H9 (cell line): ENCODE measurements at regions not wholly inside any gene's neighbourhood (a gene's known extent, or its start where the extent isn't known, plus 50 kb on each side); places are given as distances from the start of the nearest gene placed in this dataset.

Experiments used
- DNase-seq: peaks from one replicate; pipeline ENCODE4 v3.0.0-alpha.2; 2017
- H2AFZ ChIP-seq: one replicate; pipeline ENCODE4 v1.6.1; 2013; ENCODE audit warnings: mild to moderate bottlenecking, low read length, control low read depth, moderate library complexity
- H2AK5ac ChIP-seq: 2 replicates; pipeline ENCODE4 v1.6.1; 2013; ENCODE audit warnings: low read length, control low read depth, mixed read lengths; ENCODE audit not compliant: insufficient read length
- H2BK120ac ChIP-seq: one replicate; pipeline ENCODE4 v1.6.1; 2013; ENCODE audit warnings: low read depth, mild to moderate bottlenecking, low read length, control low read depth, inconsistent platforms; ENCODE audit not compliant: poor library complexity, severe bottlenecking
- H2BK12ac ChIP-seq: 2 replicates; pipeline ENCODE4 v1.6.1; 2013; ENCODE audit warnings: low read length, control low read depth, mixed read lengths, low read depth; ENCODE audit not compliant: insufficient read length
- H2BK15ac ChIP-seq: 2 replicates; pipeline ENCODE4 v1.6.1; 2013; ENCODE audit warnings: low read depth, low read length, control low read depth
- H2BK20ac ChIP-seq: one replicate; pipeline ENCODE4 v1.6.1; 2013; ENCODE audit warnings: low read depth, mild to moderate bottlenecking, low read length, control low read depth, inconsistent platforms; ENCODE audit not compliant: poor library complexity, severe bottlenecking
- H2BK5ac ChIP-seq: 2 replicates; pipeline ENCODE4 v1.6.1; 2013; ENCODE audit warnings: low read length, control low read depth, mixed read lengths; ENCODE audit not compliant: insufficient read length
- H3K14ac ChIP-seq: 2 replicates; pipeline ENCODE4 v1.6.1; 2013; ENCODE audit warnings: low read length, control low read depth; ENCODE audit not compliant: insufficient read depth
- H3K18ac ChIP-seq: 2 replicates; pipeline ENCODE4 v1.6.1; 2013; ENCODE audit warnings: low read depth, mild to moderate bottlenecking, mixed read lengths, low read length, control low read depth; ENCODE audit not compliant: insufficient read length
- H3K23ac ChIP-seq: 2 replicates; pipeline ENCODE4 v1.6.1; 2013; ENCODE audit warnings: low read length, control low read depth, mixed read lengths, low read depth; ENCODE audit not compliant: insufficient read length
- H3K23me2 ChIP-seq: 2 replicates; pipeline ENCODE4 v1.6.1; 2013; ENCODE audit warnings: low read depth, mild to moderate bottlenecking, mixed read lengths, low read length, control low read depth; ENCODE audit not compliant: insufficient read length, poor library complexity, severe bottlenecking
- H3K27ac ChIP-seq: 2 replicates; pipeline ENCODE4 v1.5.1; 2013; ENCODE audit warnings: low read length, control low read depth, mixed read lengths, low read depth; ENCODE audit not compliant: insufficient read length
- H3K27me3 ChIP-seq: 2 replicates; pipeline ENCODE4 v1.6.1; 2013; ENCODE audit warnings: low read length, control low read depth, inconsistent platforms; ENCODE audit not compliant: insufficient read depth
- H3K4ac ChIP-seq: 2 replicates; pipeline ENCODE4 v1.6.1; 2013; ENCODE audit warnings: low read depth, mild to moderate bottlenecking, control low read depth, inconsistent platforms, low read length, moderate library complexity
- H3K4me1 ChIP-seq: 2 replicates; pipeline ENCODE4 v1.6.1; 2013; ENCODE audit warnings: low read length, control low read depth, inconsistent platforms; ENCODE audit not compliant: insufficient read depth
- H3K4me2 ChIP-seq: 2 replicates; pipeline ENCODE4 v1.6.1; 2013; ENCODE audit warnings: low read length, control low read depth, mixed read lengths; ENCODE audit not compliant: insufficient read length, insufficient read depth
- H3K56ac ChIP-seq: 2 replicates; pipeline ENCODE4 v1.6.1; 2013; ENCODE audit warnings: low read depth, mild to moderate bottlenecking, mixed read lengths, low read length, control low read depth; ENCODE audit not compliant: insufficient read length
- H3K79me1 ChIP-seq: 2 replicates; pipeline ENCODE4 v1.6.1; 2013; ENCODE audit warnings: low read depth, mild to moderate bottlenecking, moderate library complexity, low read length, control low read depth, inconsistent platforms; ENCODE audit not compliant: insufficient read depth, poor library complexity, severe bottlenecking
- H3K79me2 ChIP-seq: 2 replicates; pipeline ENCODE4 v1.6.1; 2013; ENCODE audit warnings: low read length, control low read depth, inconsistent platforms; ENCODE audit not compliant: insufficient read depth
- H3K9ac ChIP-seq: 2 replicates; pipeline ENCODE4 v1.6.1; 2013; ENCODE audit warnings: low read length, control low read depth, mixed read lengths; ENCODE audit not compliant: insufficient read length; ENCODE audit errors: extremely low read depth
- H3K9me3 ChIP-seq: one replicate; pipeline ENCODE4 v1.6.1; 2013; ENCODE audit warnings: low read depth, low read length, inconsistent platforms; ENCODE audit not compliant: control insufficient read depth
- H3T11ph ChIP-seq: one replicate; pipeline ENCODE4 v1.6.1; 2013; ENCODE audit warnings: mild to moderate bottlenecking, low read length, control low read depth, inconsistent platforms
- H4K20me1 ChIP-seq: one replicate; pipeline ENCODE4 v1.6.1; 2013; ENCODE audit not compliant: control insufficient read depth, insufficient read length, insufficient read depth
- H4K5ac ChIP-seq: 2 replicates; pipeline ENCODE4 v1.6.1; 2013; ENCODE audit warnings: low read depth, mild to moderate bottlenecking, mixed read lengths, low read length, control low read depth; ENCODE audit not compliant: insufficient read length
- H4K8ac ChIP-seq: replicated peaks from 2 replicates; pipeline ENCODE4 v1.6.1; 2013; ENCODE audit warnings: low read length, control low read depth, mixed read lengths, low read depth; ENCODE audit not compliant: insufficient read length
- H4K91ac ChIP-seq: 2 replicates; pipeline ENCODE4 v1.6.1; 2013; ENCODE audit warnings: low read depth, mild to moderate bottlenecking, moderate library complexity, mixed read lengths, low read length, control low read depth; ENCODE audit not compliant: insufficient read length
- H3K27ac Mint-ChIP-seq, 3 experiments: 2 replicates in 2 of 3; 3 replicates in 1 of 3; pipeline ENCODE4 v1.8.0; 2020 to 2021; ENCODE audit warnings: mixed read lengths in 3 of 3, mild to moderate bottlenecking in 1 of 3, moderate library complexity in 1 of 3
- H3K27me3 Mint-ChIP-seq: 2 replicates; pipeline ENCODE4 v1.8.0; 2021; ENCODE audit warnings: low read depth, mild to moderate bottlenecking, moderate library complexity, mixed read lengths
- H3K36me3 Mint-ChIP-seq, 3 experiments: 2 replicates in 2 of 3; 3 replicates in 1 of 3; pipeline ENCODE4 v1.8.0; 2020 to 2021; ENCODE audit warnings: low read depth in 3 of 3, mixed read lengths in 3 of 3; ENCODE audit not compliant: insufficient read depth in 1 of 3
- H3K4me1 Mint-ChIP-seq, 2 experiments: 2 replicates each; pipeline ENCODE4 v1.8.0; 2020; ENCODE audit warnings: mixed read lengths in 2 of 2
- H3K4me3 Mint-ChIP-seq, 2 experiments: 2 replicates in 1 of 2; 3 replicates in 1 of 2; pipeline ENCODE4 v1.8.0; 2020 to 2021; ENCODE audit warnings: mild to moderate bottlenecking in 2 of 2, mixed read lengths in 2 of 2, moderate library complexity in 1 of 2
- H3K9me3 Mint-ChIP-seq, 2 experiments: 2 replicates in 1 of 2; 3 replicates in 1 of 2; pipeline ENCODE4 v1.8.0; 2020; ENCODE audit warnings: mild to moderate bottlenecking in 2 of 2, mixed read lengths in 2 of 2, moderate library complexity in 1 of 2
- WGBS: extraction: QIAGEN DNeasy Blood & Tissue Kit; methylation state at CpG from one replicate; pipeline ENCODE4 v1.1.7; 2013; ENCODE audit warnings: missing lambda C conversion rate, low lambda C conversion rate, mixed read lengths; ENCODE audit not compliant: insufficient read length; ENCODE audit errors: extremely low coverage; 5-methylcytosine and 5-hydroxymethylcytosine counted together
- TF ChIP-seq, protein P1 (sequence below): fragments of 200-600 bp; sonication (generic); conservative IDR thresholded peaks from 3 replicates; pipeline ENCODE4 v1.8.0; 2021; ENCODE audit warnings: antibody characterized with exemption, mild to moderate bottlenecking

DNA sequence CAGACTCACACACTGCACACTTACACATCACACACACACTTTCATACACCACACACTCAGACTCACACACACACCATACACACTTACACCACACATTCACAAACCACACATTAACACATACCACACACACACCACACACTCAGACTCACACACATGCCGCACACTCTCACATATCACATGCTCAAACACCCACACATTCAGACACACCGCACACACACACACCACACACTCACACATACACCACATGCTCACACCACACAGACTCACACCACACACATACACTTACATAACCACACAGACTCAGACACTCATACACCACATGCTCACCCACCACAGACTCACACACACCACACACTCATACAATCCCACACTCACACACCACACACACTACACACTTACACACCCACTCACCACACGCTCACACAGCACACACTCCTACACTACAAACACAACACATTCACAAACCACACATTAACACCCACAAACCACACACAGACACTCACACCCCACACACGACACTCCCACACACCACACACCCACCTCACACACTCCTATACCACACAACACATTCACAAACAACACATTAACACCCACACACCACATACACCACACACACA is 125.4 kb downstream of the EVX1 start:
- H2BK12ac ChIP-seq = no peak overlapping the region
- H3K27me3 Mint-ChIP-seq = peaks cover 6% of the 10 kb centered on the region; the same call in 1 of the 2 replicates
- H3K9ac ChIP-seq = no peak overlapping the region
- no peaks in the 10 kb centered on the region for H4K20me1 ChIP-seq
- H3K4ac ChIP-seq = no peak overlapping the region
- no peaks in the 10 kb centered on the region for H3K9me3 ChIP-seq
- no peak overlapping the region for H2AFZ ChIP-seq
- H3K27me3 ChIP-seq = no peaks in the 10 kb centered on the region
- H2BK15ac ChIP-seq = no peak overlapping the region
- 100% methylated on average over 3 of the region's 4 CpGs for WGBS
- no peak overlapping the region for H2BK5ac ChIP-seq
- H3K4me3 Mint-ChIP-seq = no peak overlapping the region
- H3K9me3 Mint-ChIP-seq = no peaks in the 10 kb centered on the region
- no peak overlapping the region for H3K4me2 ChIP-seq
- H3T11ph ChIP-seq = no peak overlapping the region
- TF ChIP-seq, protein P1, sequence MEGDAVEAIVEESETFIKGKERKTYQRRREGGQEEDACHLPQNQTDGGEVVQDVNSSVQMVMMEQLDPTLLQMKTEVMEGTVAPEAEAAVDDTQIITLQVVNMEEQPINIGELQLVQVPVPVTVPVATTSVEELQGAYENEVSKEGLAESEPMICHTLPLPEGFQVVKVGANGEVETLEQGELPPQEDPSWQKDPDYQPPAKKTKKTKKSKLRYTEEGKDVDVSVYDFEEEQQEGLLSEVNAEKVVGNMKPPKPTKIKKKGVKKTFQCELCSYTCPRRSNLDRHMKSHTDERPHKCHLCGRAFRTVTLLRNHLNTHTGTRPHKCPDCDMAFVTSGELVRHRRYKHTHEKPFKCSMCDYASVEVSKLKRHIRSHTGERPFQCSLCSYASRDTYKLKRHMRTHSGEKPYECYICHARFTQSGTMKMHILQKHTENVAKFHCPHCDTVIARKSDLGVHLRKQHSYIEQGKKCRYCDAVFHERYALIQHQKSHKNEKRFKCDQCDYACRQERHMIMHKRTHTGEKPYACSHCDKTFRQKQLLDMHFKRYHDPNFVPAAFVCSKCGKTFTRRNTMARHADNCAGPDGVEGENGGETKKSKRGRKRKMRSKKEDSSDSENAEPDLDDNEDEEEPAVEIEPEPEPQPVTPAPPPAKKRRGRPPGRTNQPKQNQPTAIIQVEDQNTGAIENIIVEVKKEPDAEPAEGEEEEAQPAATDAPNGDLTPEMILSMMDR = no peak
- no peak overlapping the region for H3K56ac ChIP-seq
- peaks cover 8 to 9% of the 10 kb centered on the region in 2 experiments for H3K4me1 Mint-ChIP-seq
- no peaks in the 10 kb centered on the region for H3K23me2 ChIP-seq
- H3K14ac ChIP-seq = no peak overlapping the region
- no peaks in the 10 kb centered on the region for H3K36me3 Mint-ChIP-seq
- no peak for DNase-seq
- H3K18ac ChIP-seq = no peak overlapping the region
- no peak overlapping the region for H2BK20ac ChIP-seq
- no peak overlapping the region for H2AK5ac ChIP-seq
- no peak overlapping the region for H4K91ac ChIP-seq
- no peak overlapping the region for H4K8ac ChIP-seq
- no peak overlapping the region for H4K5ac ChIP-seq
- no peak overlapping the region for H3K27ac ChIP-seq
- no peak overlapping the region for H2BK120ac ChIP-seq
- peaks cover 5% of the 10 kb centered on the region; the same call in 1 of the 2 replicates for H3K4me1 ChIP-seq
- no peak overlapping the region for H3K23ac ChIP-seq
- H3K79me2 ChIP-seq = no peaks in the 10 kb centered on the region
- no peak overlapping the region for H3K27ac Mint-ChIP-seq
- H3K79me1 ChIP-seq = no peaks in the 10 kb centered on the region
